ENCODE measurements at regions not wholly inside any gene's neighbourhood (a gene's known extent, or its start where the extent isn't known, plus 50 kb on each side); places are given as distances from the start of the nearest gene placed in this dataset.

- TF ChIP-seq CTCF (IDR thresholded peaks at IDR 0.05), result no peak
- no peak for TF ChIP-seq POLR2A (IDR thresholded peaks at IDR 0.05)
Observed at GRCh38 chr13:106762708-106763107, 194.8 kb upstream of the ARGLU1 start.

Measured in thyroid gland (tissue), 4 donors.